Fibroblast of lung (primary cell): ENCODE measurements at regions not wholly inside any gene's neighbourhood (a gene's known extent, or its start where the extent isn't known, plus 50 kb on each side); places are given as distances from the start of the nearest gene placed in this dataset.

Source experiments
- DNase-seq, 2 donors: peaks; one replicate each; pipeline versions ENCODE4 v3.0.0 to v3.0.0-alpha.2; 2010; ENCODE audit warnings: low read depth in 2 of 2
- H2AFZ ChIP-seq: 2 replicates; pipeline ENCODE4 v1.5.1; 2012; ENCODE audit warnings: low read length, control low read depth, inconsistent platforms
- H3K27ac ChIP-seq: 2 replicates; pipeline ENCODE4 v1.5.1; 2011; ENCODE audit warnings: low read length, control low read depth; ENCODE audit not compliant: insufficient read depth
- H3K27me3 ChIP-seq: 2 replicates; pipeline ENCODE4 v1.5.1; 2011; ENCODE audit warnings: mild to moderate bottlenecking, low read length; ENCODE audit not compliant: control insufficient read depth, insufficient read depth
- H3K36me3 ChIP-seq: 2 replicates; pipeline ENCODE4 v1.5.1; 2011; ENCODE audit warnings: low read length; ENCODE audit not compliant: control insufficient read depth, insufficient read depth
- H3K4me1 ChIP-seq: 2 replicates; pipeline ENCODE4 v1.5.1; 2011; ENCODE audit warnings: low read length; ENCODE audit not compliant: control insufficient read depth, insufficient read depth; ENCODE audit errors: extremely low read depth
- H3K4me2 ChIP-seq: 2 replicates; pipeline ENCODE4 v1.5.1; 2011; ENCODE audit warnings: low read length, control low read depth; ENCODE audit not compliant: insufficient read depth; ENCODE audit errors: extremely low read depth
- H3K4me3 ChIP-seq, 4 experiments: fragments of 200-600 bp in 1 of 4; sonication (generic) in 1 of 4; replicated peaks in 1 of 4; 2 replicates each; pipeline ENCODE4 v1.5.1; 2011 to 2016; ENCODE audit warnings: low read length in 4 of 4, low read depth in 3 of 4, mild to moderate bottlenecking in 3 of 4, control low read depth in 2 of 4, inconsistent platforms in 1 of 4, mixed read lengths in 1 of 4; ENCODE audit not compliant: insufficient read depth in 1 of 4; ENCODE audit errors: control extremely low read depth in 1 of 4
- H3K79me2 ChIP-seq: 2 replicates; pipeline ENCODE4 v1.5.1; 2012; ENCODE audit warnings: mild to moderate bottlenecking, low read length, inconsistent platforms; ENCODE audit not compliant: control insufficient read depth, insufficient read depth
- H3K9ac ChIP-seq: 2 replicates; pipeline ENCODE4 v1.5.1; 2011; ENCODE audit warnings: mild to moderate bottlenecking, low read length, control low read depth; ENCODE audit not compliant: insufficient read depth
- H3K9me3 ChIP-seq: 2 replicates; pipeline ENCODE4 v1.5.1; 2012; ENCODE audit warnings: low read depth, low read length; ENCODE audit not compliant: control insufficient read depth, insufficient read depth
- H4K20me1 ChIP-seq: 2 replicates; pipeline ENCODE4 v1.5.1; 2011; ENCODE audit warnings: low read length; ENCODE audit not compliant: control insufficient read depth, insufficient read depth; ENCODE audit errors: extremely low read depth
- EZH2 ChIP-seq: IDR thresholded peaks from 2 replicates; pipeline ENCODE4 v1.5.1; 2012; ENCODE audit warnings: low read length, control low read depth, mild to moderate bottlenecking; ENCODE audit errors: missing control alignments
- TF ChIP-seq, protein P1 (sequence below), 2 donors: IDR thresholded peaks in 1 of 2; conservative IDR thresholded peaks in 1 of 2; 1 replicate in 1 of 2; 2 replicates in 1 of 2; pipeline ENCODE4 v1.5.1; 2011 to 2012; ENCODE audit warnings: low read length in 2 of 2, control low read depth in 1 of 2, inconsistent platforms in 1 of 2, low read depth in 1 of 2, mild to moderate bottlenecking in 1 of 2

DNA sequence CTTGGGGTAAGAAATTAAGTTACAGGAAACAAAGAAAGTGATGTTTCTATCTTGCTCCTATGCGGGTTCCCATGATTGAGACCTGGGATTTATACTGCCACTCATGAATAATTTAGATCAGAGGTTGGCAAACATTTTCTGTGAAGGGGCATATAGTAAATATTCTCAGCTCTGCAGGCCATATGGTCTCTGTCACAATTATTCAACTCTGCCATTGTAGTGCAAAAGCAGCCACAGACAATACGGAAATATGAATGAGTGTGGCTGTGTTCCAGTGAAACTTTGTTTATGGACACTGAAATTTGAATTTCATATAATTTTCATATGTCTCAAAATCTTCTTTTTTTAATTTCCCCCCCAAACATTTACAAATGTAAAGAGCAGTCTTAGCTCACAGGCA is 127.2 kb downstream of the FOXD2 start:
- no peak for DNase-seq
- Histone ChIP-seq H2AFZ (no peak overlapping the region), H3K36me3 (no peaks in the 10 kb centered on the region), H3K9ac (no peak overlapping the region), H3K4me1 (peaks cover 5% of the 10 kb centered on the region), H3K27me3 (peaks cover 2% of the 10 kb centered on the region), H4K20me1 (no peaks in the 10 kb centered on the region), H3K4me3 (no peak overlapping the region), H3K9me3 (no peaks in the 10 kb centered on the region), H3K4me2 (no peak overlapping the region), H3K79me2 (no peaks in the 10 kb centered on the region), H3K27ac (no peak overlapping the region)
- TF ChIP-seq, protein P1, sequence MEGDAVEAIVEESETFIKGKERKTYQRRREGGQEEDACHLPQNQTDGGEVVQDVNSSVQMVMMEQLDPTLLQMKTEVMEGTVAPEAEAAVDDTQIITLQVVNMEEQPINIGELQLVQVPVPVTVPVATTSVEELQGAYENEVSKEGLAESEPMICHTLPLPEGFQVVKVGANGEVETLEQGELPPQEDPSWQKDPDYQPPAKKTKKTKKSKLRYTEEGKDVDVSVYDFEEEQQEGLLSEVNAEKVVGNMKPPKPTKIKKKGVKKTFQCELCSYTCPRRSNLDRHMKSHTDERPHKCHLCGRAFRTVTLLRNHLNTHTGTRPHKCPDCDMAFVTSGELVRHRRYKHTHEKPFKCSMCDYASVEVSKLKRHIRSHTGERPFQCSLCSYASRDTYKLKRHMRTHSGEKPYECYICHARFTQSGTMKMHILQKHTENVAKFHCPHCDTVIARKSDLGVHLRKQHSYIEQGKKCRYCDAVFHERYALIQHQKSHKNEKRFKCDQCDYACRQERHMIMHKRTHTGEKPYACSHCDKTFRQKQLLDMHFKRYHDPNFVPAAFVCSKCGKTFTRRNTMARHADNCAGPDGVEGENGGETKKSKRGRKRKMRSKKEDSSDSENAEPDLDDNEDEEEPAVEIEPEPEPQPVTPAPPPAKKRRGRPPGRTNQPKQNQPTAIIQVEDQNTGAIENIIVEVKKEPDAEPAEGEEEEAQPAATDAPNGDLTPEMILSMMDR (conservative IDR thresholded peaks at IDR 0.05 in 1 of 2, IDR thresholded peaks at IDR 0.05 in 1 of 2; ENCODE audit: low read depth in 1 of 2, low read length in 2 of 2), result no peak
- no peak for TF ChIP-seq EZH2

- H3K9me3 ChIP-seq, result no peaks in the 10 kb centered on the region
- no peak overlapping the region for H3K9ac ChIP-seq
- TF ChIP-seq, protein P1 (conservative IDR thresholded peaks at IDR 0.05 in 1 of 2, IDR thresholded peaks at IDR 0.05 in 1 of 2; ENCODE audit: low read depth in 1 of 2, low read length in 2 of 2), result no peak
- no peak for TF ChIP-seq EZH2
- peaks cover 2% of the 10 kb centered on the region for H3K27me3 ChIP-seq
- no peak overlapping the region for H3K4me3 ChIP-seq
- no peaks in the 10 kb centered on the region for H3K79me2 ChIP-seq
- H3K36me3 ChIP-seq, result no peaks in the 10 kb centered on the region
- no peak for DNase-seq
- no peak overlapping the region for H3K4me2 ChIP-seq
- H3K27ac ChIP-seq, result no peak overlapping the region
- peaks cover 5% of the 10 kb centered on the region for H3K4me1 ChIP-seq
- no peak overlapping the region for H2AFZ ChIP-seq
- no peaks in the 10 kb centered on the region for H4K20me1 ChIP-seq
Observed at GRCh38 chr1:47565676-47566075, 127.8 kb downstream of the FOXD2 start.

DNA sequence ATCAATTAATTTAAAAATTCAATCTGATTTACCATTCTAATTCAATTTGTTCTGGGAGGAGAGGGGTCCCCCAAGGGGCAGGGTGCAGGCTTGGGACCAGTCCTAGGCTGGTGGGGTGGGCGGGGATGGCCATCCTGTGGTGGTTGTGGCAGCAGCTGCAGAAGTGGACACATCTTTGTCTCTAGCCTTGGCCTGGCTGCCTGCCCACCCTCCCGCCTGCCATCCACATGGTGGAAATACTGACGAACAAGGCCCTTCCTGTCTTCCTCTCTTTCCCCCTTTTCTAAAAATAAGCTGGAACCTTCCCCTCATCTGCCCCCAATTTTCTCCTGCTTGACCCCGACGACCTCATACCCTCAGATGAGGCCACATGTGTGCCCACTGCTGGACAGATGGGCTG is 130.9 kb downstream of the FOXD2 start:
- H3K9me3 ChIP-seq, result no peaks in the 10 kb centered on the region
- H3K9ac ChIP-seq, result no peak overlapping the region
- no peak for DNase-seq
- H3K4me3 ChIP-seq, result no peak overlapping the region
- H3K4me1 ChIP-seq, result peaks cover 2% of the 10 kb centered on the region
- H3K27me3 ChIP-seq, result peaks cover 2% of the 10 kb centered on the region
- no peak overlapping the region for H3K4me2 ChIP-seq
- H3K27ac ChIP-seq, result no peak overlapping the region
- H4K20me1 ChIP-seq, result no peaks in the 10 kb centered on the region
- H3K36me3 ChIP-seq, result no peaks in the 10 kb centered on the region
- H3K79me2 ChIP-seq, result no peaks in the 10 kb centered on the region
- no peak overlapping the region for H2AFZ ChIP-seq
- TF ChIP-seq, protein P1 (conservative IDR thresholded peaks at IDR 0.05 in 1 of 2, IDR thresholded peaks at IDR 0.05 in 1 of 2; ENCODE audit: low read depth in 1 of 2, low read length in 2 of 2), result no peak
- TF ChIP-seq EZH2, result no peak
